A673 (cell line): ENCODE measurements at regions not wholly inside any gene's neighbourhood (a gene's known extent, or its start where the extent isn't known, plus 50 kb on each side); places are given as distances from the start of the nearest gene placed in this dataset.

ENCODE experiments used
- CTCF ChIP-seq: fragments of 300-800, 200-600 bp; sonication (generic); conservative IDR thresholded peaks from 2 replicates; pipeline ENCODE4 v1.5.1; 2017; ENCODE audit warnings: low read depth, mild to moderate bottlenecking, antibody characterized with exemption, low read length, moderate library complexity, mixed read lengths
- EZH2 ChIP-seq: fragments of 200-600 bp; sonication (generic); IDR thresholded peaks from 2 replicates; pipeline ENCODE4 v1.6.1; 2017; ENCODE audit warnings: borderline replicate concordance, low read depth, mild to moderate bottlenecking, mixed read lengths, antibody characterized with exemption, low read length; ENCODE audit not compliant: poor library complexity, severe bottlenecking

GRCh38 chr16:5875416-5875815 is 777.8 kb upstream of the EEF2KMT start:
- TF ChIP-seq CTCF = no peak
- TF ChIP-seq EZH2 = no peak
